Nephron progenitor cell (in vitro differentiated cells): ENCODE measurements at regions not wholly inside any gene's neighbourhood (a gene's known extent, or its start where the extent isn't known, plus 50 kb on each side); places are given as distances from the start of the nearest gene placed in this dataset.

Experiments used
- DNase-seq: peaks from one replicate; pipeline ENCODE4 v3.0.0; 2021
- H3K27ac Mint-ChIP-seq: 2 replicates; pipeline ENCODE4 v1.8.0; 2021; ENCODE audit warnings: mild to moderate bottlenecking, moderate library complexity, mixed read lengths
- H3K27me3 Mint-ChIP-seq: 2 replicates; pipeline ENCODE4 v1.8.0; 2021; ENCODE audit warnings: mild to moderate bottlenecking, low read depth, mixed read lengths; ENCODE audit not compliant: poor library complexity
- H3K36me3 Mint-ChIP-seq: 2 replicates; pipeline ENCODE4 v1.8.0; 2021; ENCODE audit warnings: low read depth, mixed read lengths
- H3K4me1 Mint-ChIP-seq: 2 replicates; pipeline ENCODE4 v1.8.0; 2021; ENCODE audit warnings: mixed read lengths
- H3K4me3 Mint-ChIP-seq: 2 replicates; pipeline ENCODE4 v1.8.0; 2021; ENCODE audit warnings: mild to moderate bottlenecking, moderate library complexity, mixed read lengths
- H3K9me3 Mint-ChIP-seq: 2 replicates; pipeline ENCODE4 v1.8.0; 2021; ENCODE audit warnings: mild to moderate bottlenecking, moderate library complexity, mixed read lengths
- TF ChIP-seq, protein P1 (sequence below): fragments of 200-600 bp; sonication (generic); IDR thresholded peaks from 2 replicates; pipeline ENCODE4 v1.5.0; 2021; ENCODE audit warnings: antibody characterized with exemption

DNA sequence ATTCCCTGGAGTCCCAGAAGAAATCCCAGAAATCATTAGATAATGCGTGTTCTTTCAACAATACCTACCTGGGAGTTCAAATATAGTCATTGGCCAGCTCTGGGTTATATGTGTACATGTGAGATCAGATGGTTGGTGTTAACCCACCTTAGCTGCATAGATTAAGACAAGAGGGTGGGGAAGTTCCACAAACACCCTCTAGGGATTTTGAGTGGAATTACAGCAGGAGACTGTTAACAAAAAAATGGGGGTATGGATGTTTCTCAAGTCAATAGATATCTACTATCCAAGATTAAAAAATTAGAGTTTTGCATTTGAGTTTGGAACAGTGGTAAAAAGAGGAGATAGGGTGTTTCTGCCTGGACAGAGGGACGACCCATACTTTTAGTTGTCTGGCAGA lies 282.5 kb upstream of the CNTN3 start:
- Mint-ChIP-seq H3K4me3 (no peak overlapping the region), H3K36me3 (no peaks in the 10 kb centered on the region), H3K27ac (no peak overlapping the region), H3K27me3 (no peaks in the 10 kb centered on the region), H3K4me1 (no peaks in the 10 kb centered on the region), H3K9me3 (no peaks in the 10 kb centered on the region)
- no peak for DNase-seq
- TF ChIP-seq, protein P1, sequence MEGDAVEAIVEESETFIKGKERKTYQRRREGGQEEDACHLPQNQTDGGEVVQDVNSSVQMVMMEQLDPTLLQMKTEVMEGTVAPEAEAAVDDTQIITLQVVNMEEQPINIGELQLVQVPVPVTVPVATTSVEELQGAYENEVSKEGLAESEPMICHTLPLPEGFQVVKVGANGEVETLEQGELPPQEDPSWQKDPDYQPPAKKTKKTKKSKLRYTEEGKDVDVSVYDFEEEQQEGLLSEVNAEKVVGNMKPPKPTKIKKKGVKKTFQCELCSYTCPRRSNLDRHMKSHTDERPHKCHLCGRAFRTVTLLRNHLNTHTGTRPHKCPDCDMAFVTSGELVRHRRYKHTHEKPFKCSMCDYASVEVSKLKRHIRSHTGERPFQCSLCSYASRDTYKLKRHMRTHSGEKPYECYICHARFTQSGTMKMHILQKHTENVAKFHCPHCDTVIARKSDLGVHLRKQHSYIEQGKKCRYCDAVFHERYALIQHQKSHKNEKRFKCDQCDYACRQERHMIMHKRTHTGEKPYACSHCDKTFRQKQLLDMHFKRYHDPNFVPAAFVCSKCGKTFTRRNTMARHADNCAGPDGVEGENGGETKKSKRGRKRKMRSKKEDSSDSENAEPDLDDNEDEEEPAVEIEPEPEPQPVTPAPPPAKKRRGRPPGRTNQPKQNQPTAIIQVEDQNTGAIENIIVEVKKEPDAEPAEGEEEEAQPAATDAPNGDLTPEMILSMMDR: peak; percentile 42

DNA sequence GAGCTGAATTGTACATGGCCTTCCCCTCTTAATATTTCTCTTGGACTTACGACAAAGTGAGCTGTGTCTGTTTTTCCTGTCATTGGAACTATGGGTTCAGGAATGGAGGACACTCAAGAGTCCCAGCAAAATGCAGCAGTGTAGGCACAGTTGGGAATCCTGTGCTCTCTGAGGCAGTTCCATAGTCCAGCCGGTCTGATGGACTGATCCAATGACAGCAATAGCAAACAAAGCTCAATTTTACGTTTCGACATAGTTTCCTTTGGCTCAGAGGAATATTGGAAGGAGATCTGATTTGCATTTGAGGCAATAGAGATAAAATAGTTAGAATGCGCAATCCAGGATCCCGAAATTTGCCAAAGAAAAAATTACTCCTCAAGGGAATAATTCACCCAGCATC lies 276.9 kb upstream of the CNTN3 start:
- TF ChIP-seq, protein P1: no peak
- no peak overlapping the region for H3K27ac Mint-ChIP-seq
- no peak for DNase-seq
- no peaks in the 10 kb centered on the region for H3K4me1 Mint-ChIP-seq
- H3K9me3 Mint-ChIP-seq: no peaks in the 10 kb centered on the region
- peaks cover 5% of the 10 kb centered on the region for H3K27me3 Mint-ChIP-seq
- H3K36me3 Mint-ChIP-seq: no peaks in the 10 kb centered on the region
- H3K4me3 Mint-ChIP-seq: no peak overlapping the region

DNA sequence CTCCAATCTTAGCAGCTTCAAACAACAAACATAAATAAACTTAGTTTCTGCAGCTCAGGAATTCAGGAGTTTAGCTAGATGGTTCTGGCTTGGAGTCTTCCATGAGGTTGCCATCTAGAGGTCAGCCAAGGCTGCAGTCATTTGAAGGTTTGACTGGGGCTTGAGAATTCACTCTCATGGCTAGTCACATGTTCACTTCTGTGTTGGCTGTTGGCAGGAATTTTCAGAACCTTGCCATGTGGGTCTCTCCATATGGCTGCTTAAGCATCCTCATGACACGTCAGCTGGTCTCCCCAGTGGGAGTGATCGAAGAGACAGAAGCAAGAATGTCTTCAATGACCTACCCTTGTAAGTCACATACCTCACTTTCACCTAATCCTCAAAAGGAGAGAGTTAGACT lies 269.2 kb upstream of the CNTN3 start:
- H3K36me3 Mint-ChIP-seq: no peaks in the 10 kb centered on the region
- H3K4me1 Mint-ChIP-seq: peaks cover 5% of the 10 kb centered on the region
- H3K27me3 Mint-ChIP-seq: peaks cover 5% of the 10 kb centered on the region
- TF ChIP-seq, protein P1: peak; percentile 24
- no peak for DNase-seq
- no peaks in the 10 kb centered on the region for H3K9me3 Mint-ChIP-seq
- no peak overlapping the region for H3K27ac Mint-ChIP-seq
- no peak overlapping the region for H3K4me3 Mint-ChIP-seq

DNA sequence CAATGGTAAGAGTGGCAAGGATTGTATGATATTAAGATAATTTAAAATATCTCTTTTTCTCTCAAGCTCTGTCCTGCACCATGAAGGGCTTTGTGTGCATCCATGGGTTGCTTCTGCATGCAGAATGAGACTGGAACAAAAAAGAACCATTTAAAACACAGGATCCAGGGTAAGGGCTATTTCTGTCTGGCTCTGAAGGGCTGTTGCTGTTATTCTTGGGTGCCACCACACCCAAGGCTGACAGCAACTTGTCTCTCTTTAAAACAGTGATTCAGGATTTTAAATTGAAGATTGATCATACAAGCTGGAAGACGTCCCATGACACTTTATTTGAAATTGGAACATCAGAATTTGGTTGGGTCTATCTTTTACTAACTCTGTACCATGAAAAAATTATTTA lies 268.8 kb upstream of the CNTN3 start:
- Mint-ChIP-seq H3K27ac (no peak overlapping the region), H3K36me3 (no peaks in the 10 kb centered on the region), H3K4me1 (peaks cover 5% of the 10 kb centered on the region), H3K9me3 (no peaks in the 10 kb centered on the region), H3K27me3 (peaks cover 5% of the 10 kb centered on the region), H3K4me3 (no peak overlapping the region)
- TF ChIP-seq, protein P1: no peak
- no peak for DNase-seq

DNA sequence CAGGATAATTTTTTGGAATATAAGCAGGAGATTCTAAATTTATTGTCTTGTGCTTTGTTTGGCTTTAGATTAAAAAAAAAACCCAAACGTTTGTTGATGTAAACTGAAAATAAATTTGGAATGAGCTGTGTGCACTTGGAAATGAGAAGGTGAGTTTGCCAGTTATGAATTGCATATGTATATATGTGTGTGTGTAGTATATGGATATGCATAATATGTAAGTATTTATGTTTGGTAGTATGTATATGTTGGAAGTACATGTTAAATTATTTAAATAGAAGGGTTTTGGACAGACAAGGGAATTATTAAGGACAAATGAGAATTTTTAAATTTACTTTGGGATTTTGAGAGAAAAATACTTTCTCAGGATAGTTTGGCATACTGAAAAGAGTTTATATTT lies 265.8 kb upstream of the CNTN3 start:
- H3K4me1 Mint-ChIP-seq: peaks cover 5% of the 10 kb centered on the region
- TF ChIP-seq, protein P1: no peak

DNA sequence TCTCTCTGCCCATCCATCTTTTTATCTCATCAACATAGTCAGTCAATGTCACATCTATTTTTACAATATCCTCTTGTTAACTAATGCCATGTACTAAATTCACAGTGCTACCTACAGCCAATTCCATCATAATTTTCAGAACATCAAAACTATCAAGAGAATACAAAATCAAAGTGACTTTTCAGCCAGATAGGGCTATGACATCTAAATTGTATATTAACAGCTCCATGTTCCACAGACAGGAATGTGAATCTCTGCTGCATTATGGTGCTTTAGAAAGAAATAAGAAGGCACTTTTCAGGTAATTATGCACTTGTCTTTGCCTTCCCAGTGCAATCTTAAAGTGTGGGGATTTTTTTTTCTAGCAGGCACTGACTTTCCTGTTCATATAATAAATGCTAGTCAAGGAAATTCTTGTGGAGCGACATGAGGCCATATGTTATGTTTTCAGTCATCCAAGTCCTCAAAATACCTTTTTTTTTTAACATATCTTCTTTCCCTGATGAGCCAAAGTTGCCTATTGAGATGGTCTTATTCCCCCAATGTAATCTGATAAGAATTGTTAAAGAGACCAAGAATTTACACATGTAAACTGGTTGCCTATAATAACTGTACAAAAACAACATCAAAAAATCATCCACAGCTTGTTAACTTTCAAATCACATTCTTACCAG lies 252.0 kb upstream of the CNTN3 start:
- Mint-ChIP-seq H3K36me3 (no peaks in the 10 kb centered on the region), H3K9me3 (no peaks in the 10 kb centered on the region), H3K4me1 (no peaks in the 10 kb centered on the region), H3K27me3 (peaks cover 13% of the 10 kb centered on the region), H3K27ac (no peak overlapping the region), H3K4me3 (no peak overlapping the region)
- TF ChIP-seq, protein P1: no peak
- DNase-seq: no peak

More for the DNA sequence above, 265.8 kb upstream of the CNTN3 start:
- no peak for DNase-seq
- Mint-ChIP-seq H3K27ac (no peak overlapping the region), H3K36me3 (no peaks in the 10 kb centered on the region), H3K4me3 (no peak overlapping the region), H3K9me3 (no peaks in the 10 kb centered on the region), H3K27me3 (no peaks in the 10 kb centered on the region)
